HG02610 (cell line): ENCODE measurements at regions not wholly inside any gene's neighbourhood (a gene's known extent, or its start where the extent isn't known, plus 50 kb on each side); places are given as distances from the start of the nearest gene placed in this dataset.
"Not testable (repeated sequence)": the region's sequence is repeated elsewhere in the genome, so short reads cannot be mapped to it uniquely, and the experiment has no call there.

Experiments
- ATAC-seq: cut with Tn5 transposase; IDR thresholded peaks from one replicate; pipeline ENCODE4 v1.9.1; 2021; ENCODE audit warnings: mild to moderate bottlenecking, moderate library complexity; ENCODE audit not compliant: unreplicated experiment

- ATAC-seq = no peak
These were observed 652.1 kb downstream of the LRRC70 start for GRCh38 chr5:63230754-63231153.

GRCh38 chr5:63228154-63228553 lies 649.5 kb downstream of the LRRC70 start:
- no peak for ATAC-seq

GRCh38 chr5:63220244-63220643 lies 641.6 kb downstream of the LRRC70 start:
- no peak for ATAC-seq

- no peak for ATAC-seq
These were observed 638.8 kb downstream of the LRRC70 start for GRCh38 chr5:63217422-63217821.

DNA sequence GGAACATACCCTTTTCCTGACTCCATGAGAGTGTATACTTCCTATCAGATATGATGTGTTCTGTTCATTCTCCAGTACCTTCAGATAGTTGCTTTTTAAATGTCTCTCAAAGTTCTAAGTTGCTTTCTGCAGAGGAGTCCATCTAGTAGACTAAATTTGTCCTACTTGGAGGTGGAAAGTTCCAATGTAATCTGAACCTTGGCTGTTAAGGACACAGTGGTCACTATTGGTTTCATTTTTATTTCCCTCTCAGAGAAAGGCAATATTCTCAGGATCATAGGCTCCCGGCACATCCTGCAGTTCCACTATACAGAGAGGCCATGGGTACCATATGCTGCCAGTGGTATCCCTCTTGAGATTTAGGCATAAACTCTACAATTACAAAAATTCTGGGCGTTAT lies 634.6 kb downstream of the LRRC70 start:
- ATAC-seq = no peak

- no peak for ATAC-seq
These were observed 633.0 kb downstream of the LRRC70 start for GRCh38 chr5:63211448-63212132.

GRCh38 chr5:63205976-63206375 lies 627.4 kb downstream of the LRRC70 start:
- ATAC-seq = no peak

GRCh38 chr5:63201738-63202137 lies 623.1 kb downstream of the LRRC70 start:
- no peak for ATAC-seq

- ATAC-seq = no peak
These were observed 615.5 kb downstream of the LRRC70 start for GRCh38 chr5:63194126-63194525.

GRCh38 chr5:63180190-63180589 lies 601.6 kb downstream of the LRRC70 start:
- ATAC-seq = not testable (repeated sequence)

GRCh38 chr5:63175850-63176249 lies 597.2 kb downstream of the LRRC70 start:
- no peak for ATAC-seq

DNA sequence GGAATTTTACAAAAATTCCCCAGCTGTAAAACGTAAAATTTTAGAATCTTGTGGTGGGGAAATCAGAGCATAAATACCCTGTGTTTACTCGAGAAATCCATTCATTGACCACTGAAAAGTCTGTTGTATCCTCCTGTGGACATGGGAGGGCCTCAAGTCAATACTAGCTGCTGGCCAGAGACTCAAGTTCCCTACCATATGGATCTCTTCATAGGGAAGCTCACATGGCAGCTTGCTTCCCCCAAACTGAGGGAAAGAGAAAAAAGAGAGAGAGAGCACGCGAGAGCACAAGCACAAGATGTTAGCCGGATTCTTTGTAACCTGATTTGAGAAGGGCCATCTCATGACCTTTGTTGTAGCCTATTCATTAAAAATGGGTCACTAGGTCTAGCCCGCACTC lies 591.9 kb downstream of the LRRC70 start:
- no peak for ATAC-seq

GRCh38 chr5:63164838-63165535 lies 586.4 kb downstream of the LRRC70 start:
- no peak for ATAC-seq

DNA sequence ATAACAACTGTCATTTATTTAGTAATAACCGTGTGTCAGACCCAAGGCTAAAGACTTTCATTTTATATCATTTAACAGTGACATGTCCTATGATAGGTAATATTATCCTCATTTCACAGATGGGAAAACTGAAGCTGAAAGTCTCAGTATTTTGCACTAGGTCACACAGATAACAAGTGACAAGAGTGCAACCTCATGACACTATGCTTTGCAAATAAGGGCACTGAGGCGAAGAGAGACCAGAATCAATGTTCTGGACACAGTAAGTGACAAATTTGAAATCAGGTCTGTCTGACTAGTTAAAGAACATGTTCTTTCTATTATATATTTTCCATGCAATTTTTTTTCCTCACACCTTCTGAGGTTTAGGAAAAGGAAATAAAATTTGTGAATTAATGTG lies 585.7 kb downstream of the LRRC70 start:
- ATAC-seq = no peak

GRCh38 chr5:63155310-63155631 lies 576.7 kb downstream of the LRRC70 start:
- no peak for ATAC-seq

DNA sequence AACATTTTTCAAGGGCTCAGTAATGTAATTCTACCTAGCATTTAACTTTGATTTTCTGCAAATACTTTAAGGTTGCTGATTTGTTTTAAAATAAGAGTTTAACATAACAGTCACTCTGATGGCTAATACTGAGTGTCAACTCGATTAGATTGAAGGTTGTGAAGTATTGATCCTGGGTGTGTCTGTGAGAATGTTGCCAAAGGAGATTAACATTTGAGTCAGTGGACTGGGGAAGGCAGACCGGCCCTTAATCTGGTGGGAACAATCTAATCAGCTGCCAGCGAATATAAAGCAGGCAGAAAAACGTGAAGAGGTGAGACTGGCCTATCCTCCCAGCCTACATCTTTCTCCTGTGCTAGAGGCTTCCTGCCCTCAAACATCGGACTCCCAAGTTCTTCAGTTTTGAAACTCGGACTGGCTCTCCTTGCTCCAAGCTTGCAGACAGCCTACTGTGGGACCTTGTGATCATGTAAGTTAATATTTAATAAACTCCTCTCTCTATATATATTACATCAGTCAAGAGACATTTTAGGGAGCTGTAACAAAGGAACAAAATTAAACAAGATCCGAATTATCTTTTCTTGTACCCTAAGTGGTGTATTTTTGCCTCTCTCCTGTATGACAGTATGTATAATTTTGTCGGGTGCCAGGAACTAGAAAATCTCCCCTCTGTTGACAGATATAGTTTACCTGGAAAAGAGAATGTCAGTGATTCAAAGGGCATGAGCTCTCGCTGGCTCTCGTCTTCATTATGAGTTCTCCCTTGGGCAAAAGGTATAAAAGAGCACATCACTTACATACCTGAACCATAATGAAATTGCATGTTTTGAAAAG lies 576.1 kb downstream of the LRRC70 start:
- no peak for ATAC-seq

GRCh38 chr5:63152871-63153270 lies 574.3 kb downstream of the LRRC70 start:
- ATAC-seq = no peak

DNA sequence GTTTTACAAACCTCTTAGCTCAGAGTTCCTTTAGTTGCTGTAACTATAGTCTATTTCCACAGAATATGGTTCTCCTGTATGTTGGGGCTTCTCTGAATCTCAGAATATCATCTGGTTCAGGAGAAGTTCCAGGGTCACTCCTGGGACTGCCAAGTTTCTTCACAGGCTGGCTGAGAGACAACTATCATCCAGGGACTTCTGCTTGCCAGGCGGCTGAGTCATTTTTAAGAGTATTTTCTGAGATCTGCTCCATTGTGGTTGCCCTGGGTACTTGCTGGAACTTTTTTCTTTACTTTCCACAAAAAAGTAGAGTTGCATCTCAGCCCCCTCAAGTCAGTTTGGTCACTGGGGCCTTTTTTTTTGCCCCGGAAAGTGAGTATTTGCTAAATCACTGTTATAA lies 566.5 kb downstream of the LRRC70 start:
- no peak for ATAC-seq

GRCh38 chr5:63141591-63141990 lies 563.0 kb downstream of the LRRC70 start:
- ATAC-seq = no peak

- ATAC-seq = no peak
These were observed 556.7 kb downstream of the LRRC70 start for GRCh38 chr5:63135291-63135690.

DNA sequence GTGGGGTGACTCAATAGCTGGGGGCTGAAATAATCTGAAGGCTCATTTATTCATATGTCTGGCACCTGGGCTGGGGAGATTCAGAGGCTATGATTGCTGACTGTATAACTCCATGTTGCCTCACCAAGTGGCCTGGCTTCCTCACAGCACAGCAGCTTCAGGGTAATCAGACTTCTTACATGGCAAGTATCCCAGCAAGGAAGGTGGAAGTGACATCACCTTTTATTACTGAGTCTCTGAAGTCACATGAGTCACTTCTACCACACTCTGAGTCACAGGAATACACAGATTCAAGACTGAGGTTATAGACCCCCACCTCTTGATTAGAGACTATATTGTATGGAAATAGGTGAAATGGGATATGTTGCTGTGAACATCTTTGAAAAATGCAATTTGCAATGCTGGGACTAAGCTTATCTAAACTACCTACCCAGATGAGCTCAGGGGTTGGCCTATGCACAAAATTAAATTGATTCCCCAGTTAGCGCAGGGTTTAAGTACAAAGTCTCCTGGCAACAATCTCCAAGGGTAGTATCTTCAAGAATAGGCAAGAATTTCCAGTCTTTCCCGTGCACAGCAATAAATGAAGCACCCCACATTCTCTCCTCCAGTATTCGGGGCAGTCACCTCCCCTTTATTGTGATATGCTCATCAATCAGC lies 553.1 kb downstream of the LRRC70 start:
- ATAC-seq = no peak
